ENCODE measurements at regions not wholly inside any gene's neighbourhood (a gene's known extent, or its start where the extent isn't known, plus 50 kb on each side); places are given as distances from the start of the nearest gene placed in this dataset.
"Not testable (repeated sequence)": the region's sequence is repeated elsewhere in the genome, so short reads cannot be mapped to it uniquely, and the experiment has no call there.

DNA sequence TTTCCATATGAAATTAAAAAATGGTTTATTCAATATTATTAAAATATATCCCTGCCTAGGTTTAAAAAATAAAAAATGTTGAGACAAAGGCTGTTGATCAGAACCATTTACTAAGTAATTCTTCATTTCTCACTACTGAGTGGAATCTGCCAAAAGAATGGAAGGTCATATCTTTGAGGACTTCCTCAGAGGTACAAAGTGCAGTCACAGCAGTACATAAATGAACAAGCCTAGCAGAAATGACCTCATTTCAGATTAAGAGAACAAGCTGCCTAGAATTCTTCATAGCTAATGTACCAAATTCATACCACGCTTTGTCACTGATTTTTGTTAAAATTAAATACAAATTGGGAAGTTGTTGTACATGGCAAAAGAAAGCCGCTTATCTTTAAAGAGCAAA, 318.9 kb upstream of the TFPI start:
- DNase-seq (ENCODE audit: low spot score): no peak

DNA sequence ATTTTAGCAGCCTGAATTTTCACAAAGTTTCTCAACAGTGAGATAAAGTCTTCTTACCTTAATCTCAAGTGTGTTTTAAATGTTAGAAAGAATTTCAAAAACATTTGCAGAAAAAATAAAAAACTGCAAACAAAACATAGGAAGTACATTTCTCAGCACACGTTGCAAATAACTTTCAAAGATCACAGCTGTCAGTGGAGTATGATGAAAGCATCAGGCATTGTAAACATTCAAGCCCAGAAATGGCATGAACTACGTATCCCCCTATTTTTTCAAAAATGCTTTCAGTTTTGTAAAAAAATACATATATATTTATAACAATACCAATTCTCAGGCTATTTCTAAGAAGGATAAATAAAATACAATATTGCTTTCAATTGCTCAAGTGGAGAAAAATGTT, 320.6 kb upstream of the TFPI start:
- no peak for DNase-seq (ENCODE audit: low spot score)

DNA sequence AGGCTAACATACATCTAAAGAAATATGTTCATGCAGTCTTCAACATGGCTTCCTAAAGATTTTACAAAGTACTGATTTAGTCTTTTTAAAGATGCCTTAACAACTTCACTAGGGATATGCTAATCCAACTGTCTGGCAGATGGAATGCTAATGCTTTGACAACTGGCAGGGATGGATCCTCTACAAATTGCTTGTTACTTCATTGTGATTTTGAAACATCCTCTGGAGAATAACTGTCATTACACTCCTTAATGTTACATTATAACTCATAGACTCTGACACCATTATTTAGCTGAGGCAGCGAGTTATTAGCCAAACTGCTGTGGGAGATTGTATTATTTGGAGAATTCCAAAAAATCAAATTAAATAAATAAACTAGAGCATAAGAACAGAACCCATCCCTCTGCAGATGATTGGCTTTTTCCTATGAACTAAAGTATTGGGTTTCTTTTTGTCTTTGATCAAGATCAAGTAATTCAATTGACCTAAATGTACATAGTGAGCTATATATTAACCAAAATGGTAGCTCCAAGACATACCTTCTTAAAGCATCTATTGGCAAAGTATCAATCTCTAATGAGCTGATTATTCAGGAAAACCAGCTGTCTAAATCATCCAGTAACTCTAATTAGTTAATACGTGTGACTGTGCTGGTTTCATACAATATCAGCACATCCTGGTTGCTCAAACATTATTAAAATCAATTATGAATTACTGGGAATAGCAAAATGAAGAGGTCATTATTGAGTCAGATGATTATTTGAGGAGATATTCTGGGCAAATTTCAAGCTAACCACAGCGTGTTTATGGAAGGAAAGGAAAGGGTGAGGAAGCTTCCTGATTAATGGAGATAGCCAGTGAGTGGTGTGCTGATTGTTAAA, 321.3 kb upstream of the TFPI start:
- DNase-seq (ENCODE audit: low spot score): no peak

DNA sequence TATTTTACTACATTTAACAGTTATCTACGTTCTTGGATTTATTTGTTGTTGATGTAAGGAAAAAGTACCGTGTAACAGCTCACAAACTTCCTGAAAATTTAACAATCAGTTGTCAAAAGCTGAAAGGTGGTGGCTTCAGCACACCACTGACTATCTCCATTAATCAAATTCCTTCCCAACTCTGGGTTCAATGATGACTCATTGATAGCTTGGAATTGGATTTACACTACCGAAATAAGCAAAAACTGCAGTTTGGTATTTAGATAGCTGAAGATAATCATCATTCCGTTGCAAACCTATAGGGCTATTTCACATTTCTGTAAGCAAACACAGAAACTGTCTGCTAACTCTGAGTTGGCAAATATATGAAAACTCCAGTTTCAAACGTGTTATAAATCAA, 322.3 kb upstream of the TFPI start:
- DNase-seq (ENCODE audit: low spot score): no peak

DNA sequence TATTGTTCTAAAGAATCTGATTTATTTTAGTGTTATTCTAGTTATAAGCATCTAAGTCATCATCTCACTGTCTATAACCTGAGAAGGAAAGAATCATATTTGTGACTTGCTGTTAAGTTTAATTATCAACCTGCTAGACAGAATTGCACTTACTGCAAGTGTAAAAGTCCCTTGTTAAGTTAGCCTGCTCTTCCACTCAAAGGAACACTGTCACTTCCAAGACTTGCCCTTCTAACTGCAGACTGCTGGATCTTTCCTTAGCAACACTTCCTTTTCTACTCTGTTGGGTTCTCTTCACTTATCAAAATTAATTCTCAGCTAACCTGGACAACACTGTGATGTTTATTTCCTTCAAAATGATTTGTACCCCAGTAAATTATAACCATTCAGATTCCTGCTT, 323.2 kb upstream of the TFPI start:
- no peak for DNase-seq (ENCODE audit: low spot score)

DNA sequence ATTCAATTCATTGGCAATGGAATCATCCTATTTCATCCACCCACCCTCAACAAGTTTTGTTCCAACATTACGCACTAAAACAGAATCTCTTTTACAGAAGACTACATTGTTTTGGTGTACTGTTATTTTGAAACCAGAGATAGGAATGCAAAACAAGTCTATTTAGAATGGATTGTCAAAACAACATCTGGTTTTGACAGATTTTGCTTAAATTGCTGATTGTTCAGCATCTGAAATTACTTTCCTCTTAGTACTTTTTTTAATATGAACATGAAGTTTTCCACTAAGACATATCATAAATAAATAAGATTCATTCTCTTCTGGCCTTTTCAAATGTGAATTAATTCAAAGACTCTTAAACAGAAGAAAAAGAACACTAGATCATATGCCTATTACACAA, 323.9 kb upstream of the TFPI start:
- no peak for DNase-seq (ENCODE audit: low spot score)

DNA sequence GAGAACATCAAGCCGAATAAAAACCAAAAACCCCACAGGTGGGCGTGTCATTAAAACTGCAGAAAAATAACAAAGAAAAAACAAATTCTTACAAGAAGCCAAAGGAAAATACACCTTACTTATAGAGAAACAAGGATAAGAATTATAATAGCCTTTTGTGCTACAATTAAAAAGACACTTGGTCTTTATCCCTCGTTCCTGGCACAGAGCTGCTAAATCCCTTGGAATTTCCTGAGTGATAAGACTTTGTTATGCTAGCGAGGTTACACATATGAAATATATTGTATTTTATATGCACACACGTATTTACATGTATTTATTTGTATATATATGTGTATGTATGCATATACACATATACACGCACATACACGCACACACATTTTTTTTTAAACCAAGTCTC, 325.3 kb upstream of the TFPI start:
- no peak for DNase-seq (ENCODE audit: low spot score)

DNA sequence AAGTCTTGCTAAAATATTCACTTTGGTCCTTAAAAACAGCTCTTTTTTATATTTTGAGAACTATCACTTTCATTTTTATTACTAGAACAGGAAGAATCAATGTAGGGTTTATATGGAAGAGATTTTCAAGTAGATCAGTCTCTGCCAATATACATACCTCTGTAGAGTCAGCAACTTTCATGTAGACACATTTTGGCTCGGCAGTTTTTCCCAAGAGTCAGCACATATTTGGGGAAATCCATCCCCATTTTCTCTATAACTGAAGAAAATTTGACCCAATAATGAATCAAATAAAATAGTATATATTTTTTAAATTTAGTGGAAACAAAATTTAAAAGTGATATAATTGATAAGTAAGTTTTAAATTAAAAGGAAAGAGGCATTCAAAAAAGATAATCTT, 329.8 kb upstream of the TFPI start:
- no peak for DNase-seq (ENCODE audit: low spot score)

DNA sequence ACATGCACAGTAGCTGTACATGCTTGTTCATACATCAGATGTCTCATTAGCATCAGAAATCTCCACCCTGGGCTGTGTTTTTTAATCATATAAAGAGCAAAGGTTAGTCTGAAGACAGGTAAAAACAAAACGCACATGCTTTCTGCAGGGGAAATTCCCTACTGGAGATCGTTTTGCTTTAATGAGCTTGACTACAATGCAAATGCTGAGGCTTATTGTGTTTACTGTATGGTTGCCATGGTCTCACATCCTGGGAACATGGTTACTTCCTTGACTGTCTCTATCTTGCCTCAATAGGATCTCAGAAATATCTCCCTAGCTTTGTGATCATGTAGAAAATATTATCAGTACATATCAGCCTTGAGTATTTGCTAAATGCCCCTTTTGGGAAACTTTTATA, 336.5 kb upstream of the TFPI start:
- DNase-seq (ENCODE audit: low spot score): no peak

DNA sequence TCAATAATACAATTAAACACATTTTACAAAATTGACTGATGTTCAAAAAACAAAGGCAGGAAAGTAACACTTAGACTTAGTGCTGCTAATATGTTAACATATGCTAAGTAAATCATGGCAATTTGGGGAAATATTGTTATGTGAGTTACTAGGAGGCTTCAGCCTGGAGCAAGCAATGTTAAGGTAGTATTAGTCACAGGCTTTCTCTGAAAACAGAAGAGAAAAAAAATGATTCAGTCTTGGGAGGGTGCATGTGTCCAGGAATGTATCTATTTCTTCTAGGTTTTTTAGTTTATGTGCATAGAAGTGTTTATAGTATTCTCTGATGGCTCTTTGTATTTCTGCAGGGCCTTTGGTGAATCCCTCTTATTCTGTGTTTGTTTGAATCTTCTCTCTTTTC, 345.8 kb upstream of the TFPI start:
- no peak for DNase-seq (ENCODE audit: low spot score)

DNA sequence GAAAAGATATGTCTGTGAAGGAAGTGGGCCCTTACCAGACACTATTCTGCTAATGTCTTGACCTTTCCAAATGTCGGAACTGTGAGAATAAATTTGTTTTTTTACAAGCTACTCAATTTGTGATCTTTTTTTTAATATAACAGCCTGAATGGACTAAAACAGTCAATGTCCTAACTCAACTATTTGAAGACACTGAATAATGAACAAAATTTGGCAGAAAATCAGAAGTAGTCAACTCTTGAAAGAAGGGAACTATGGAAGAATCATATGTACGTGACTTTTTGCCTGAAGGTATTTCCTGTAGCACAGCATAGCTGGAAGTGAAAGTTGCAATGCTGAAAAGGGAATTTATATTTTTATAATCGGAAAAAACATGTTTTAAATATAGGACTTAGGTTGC, 351.8 kb upstream of the TFPI start:
- no peak for DNase-seq (ENCODE audit: low spot score)

DNA sequence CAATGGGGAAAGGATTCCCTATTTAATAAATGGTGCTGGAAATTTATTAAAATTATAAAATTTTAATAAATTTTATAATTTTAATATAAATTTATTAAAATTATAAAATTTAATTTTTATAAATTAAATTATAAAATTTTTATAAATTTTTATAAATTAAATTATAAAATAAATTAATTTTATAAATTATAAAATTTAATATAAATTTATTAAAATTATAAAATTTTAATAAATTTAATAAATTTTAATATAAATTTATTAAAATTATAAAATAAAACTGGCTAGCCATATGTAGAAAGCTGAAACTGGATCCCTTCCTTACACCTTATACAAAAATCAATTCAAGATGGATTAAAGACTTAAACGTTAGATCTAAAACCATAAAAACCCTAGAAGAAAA, 356.7 kb upstream of the TFPI start:
- DNase-seq (ENCODE audit: low spot score): not testable (repeated sequence)

DNA sequence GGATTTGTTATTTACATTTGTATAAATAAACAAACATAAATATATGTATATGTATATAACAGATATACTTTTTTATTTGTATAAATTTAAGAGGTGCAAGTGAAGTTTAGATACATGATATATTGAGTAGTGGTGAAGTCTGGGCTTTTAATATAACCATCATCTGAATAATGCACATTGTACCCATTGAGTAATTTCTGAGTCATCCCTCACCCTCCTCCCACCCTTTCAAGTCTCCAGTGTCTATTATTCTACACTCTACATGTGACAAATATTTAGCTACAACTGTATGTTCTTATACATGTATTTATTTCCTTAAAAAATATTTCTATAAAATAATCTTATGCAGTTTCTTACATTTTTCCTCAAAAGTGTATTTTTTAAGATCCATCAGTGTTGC, 358.7 kb upstream of the TFPI start:
- no peak for DNase-seq (ENCODE audit: low spot score)

DNA sequence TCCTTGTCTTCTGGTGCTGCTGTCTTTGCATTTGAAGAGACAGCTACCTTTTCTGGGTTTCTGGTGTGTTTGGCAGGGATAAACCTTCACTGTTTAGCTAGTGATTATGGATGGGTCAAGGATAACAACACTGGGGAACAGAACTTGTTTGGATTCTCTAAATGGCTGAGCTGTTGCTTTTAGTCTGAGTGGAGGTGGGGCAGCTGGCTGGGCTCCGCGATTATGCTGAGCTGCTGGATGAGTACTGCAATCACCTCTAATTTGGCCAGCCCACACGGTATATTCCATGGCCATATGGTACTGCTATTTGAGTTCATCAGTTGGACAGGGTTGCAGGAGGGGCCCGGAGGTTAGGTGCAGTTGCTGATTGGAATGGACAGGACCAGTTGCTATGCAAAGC, 361.6 kb upstream of the TFPI start:
- DNase-seq (ENCODE audit: low spot score): no peak

DNA sequence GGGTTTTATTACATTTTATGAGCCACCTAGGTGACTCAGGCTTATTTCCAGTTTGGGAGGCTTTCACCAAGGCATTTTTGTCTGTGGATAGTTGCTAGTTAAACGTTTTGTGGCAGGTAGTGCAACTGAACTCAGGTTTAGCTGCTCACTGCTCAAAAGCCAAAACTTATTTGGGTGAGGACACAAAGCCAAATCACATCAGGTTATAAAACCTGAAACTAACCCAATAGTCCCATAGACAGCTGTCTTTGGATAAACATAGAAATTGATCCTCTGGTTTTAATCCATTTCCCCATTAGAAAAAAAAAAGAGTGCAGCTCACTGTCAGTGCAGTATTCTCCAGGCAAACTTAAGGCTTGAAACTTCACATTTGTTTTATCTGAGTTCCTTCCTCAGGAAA, 362.6 kb upstream of the TFPI start:
- no peak for DNase-seq (ENCODE audit: low spot score)

DNA sequence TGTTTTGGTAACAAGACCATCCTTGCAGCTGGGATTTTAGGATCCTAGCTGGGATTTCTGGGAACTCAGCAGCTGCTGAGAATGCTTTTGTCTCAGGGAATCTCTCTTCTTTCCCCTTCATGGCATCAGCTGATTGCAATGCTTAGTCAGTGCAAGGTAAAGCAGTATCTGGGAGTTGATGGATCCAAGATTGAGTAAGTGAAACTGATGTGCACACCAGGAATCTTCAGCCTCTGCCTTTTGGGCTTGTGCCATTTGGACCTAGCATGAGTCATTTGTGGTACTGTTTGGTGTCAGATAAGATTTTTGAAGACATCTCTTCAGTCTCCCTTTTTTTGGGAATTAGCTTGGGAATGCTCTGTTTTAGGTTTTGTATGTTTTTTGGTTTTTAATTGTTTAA, 363.3 kb upstream of the TFPI start:
- DNase-seq (ENCODE audit: low spot score): no peak

DNA sequence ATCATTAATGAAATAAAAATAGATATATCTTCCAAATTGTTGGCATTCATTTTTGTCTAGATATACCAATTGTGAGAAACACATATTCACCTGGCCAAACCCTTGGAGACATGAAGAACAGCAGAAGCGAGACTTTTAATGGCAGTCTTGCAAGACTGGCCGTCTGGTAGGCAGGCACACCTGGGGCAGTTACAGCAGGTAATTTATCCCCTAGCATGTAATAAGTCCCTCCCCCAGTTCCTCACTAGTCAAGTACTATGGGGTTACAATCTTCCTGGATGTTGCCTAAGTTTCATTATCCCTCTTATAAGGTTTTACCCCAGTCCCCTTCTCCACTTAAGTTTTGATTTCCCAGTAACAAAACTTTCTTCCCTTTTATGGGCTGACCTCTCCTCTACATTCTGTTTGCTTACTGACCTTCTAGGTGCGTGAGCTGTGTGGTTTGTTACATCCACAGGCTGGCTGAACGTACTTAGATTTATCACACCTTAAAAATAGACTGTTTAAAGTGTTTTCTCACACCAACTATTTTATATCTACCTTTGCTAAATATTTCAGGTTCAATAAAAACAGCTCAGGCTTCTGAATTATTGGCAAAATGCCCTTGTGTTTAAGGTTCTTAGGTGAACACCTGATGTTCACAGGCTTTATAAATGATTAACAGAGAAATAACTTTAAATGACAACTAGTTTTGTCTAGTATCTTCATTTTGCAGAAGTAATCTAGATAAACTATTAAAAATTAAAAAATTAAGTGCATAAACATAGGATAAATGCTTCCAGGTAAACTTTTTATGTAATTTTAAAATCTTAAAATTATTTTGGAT, 365.0 kb upstream of the TFPI start:
- no peak for DNase-seq (ENCODE audit: low spot score)

DNA sequence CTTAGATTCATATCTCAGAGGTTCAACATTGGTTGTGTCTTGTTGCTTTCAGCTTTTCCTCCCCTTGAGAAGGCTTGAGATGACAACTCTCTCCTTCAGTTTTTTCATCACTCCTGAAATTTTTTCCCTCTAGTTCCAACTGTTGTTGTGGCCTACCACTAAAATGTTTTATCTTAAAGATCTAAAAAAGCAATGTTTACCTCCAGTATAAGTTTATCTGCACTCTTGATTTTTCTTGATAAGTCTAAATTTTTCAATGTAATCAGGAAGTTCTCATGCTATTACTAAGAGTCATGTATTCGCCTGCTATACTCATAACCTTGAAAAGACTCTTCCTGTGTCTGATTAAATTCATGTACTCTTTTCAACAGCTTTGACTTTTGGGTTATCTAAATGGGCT, 366.3 kb upstream of the TFPI start:
- DNase-seq (ENCODE audit: low spot score): no peak

DNA sequence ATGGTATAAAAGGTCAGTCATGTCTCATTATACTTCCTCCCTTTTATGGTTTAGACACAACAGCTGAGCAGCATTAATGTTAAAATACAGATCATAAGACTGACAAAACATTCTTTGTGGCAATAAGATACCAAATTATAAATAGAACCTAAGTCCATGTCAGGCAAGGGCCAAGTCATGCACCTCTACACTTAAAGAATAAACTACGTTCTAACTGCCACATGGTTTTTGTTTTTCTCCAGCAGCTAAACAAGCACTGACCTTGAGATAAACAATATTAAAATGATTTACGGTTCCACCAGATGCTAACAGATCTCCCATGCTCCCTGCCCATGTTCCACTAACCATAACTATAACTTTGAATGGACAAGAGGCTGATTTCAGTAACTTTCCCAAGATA, 368.6 kb upstream of the TFPI start:
- no peak for DNase-seq (ENCODE audit: low spot score)

DNA sequence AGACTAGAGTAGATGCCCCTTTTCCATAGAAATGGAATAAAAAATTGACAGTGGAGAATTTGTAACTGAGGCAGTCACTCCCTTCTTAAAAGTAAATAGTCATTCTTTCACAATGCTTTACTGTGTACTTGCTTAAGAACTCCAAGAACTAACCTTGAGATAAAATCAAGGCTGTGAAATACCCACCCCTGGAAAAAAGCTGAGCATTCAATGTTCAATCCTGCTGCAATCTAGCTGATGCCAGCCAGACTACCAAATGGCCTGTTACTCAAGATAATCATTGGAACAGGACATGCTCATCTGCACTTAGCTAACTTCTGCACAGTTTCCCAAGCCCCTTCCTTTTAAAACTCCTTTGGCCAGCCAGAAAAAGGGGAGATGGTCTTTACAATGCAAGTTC, 367.4 kb upstream of the GULP1 start:
- DNase-seq (ENCODE audit: low spot score): no peak

DNA sequence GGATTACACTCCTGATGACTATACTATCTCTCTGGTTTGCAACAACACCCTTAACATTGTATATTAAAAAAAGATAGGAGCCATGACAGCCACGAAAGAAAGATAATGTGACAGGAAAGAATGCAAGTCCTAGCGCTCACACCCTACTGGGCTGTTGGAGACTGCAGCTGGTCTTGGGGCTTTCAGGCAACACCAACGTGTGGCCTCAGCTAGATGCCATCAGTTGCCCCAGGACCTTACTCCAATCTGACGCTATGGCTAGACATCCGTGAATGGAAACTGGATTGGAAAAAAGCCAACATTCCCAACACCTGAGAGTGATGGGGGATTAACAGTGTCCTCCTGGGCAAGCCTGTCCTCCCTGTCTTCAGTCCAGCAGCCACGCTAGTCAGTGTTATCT, 357.4 kb upstream of the GULP1 start:
- no peak for DNase-seq (ENCODE audit: low spot score)

DNA sequence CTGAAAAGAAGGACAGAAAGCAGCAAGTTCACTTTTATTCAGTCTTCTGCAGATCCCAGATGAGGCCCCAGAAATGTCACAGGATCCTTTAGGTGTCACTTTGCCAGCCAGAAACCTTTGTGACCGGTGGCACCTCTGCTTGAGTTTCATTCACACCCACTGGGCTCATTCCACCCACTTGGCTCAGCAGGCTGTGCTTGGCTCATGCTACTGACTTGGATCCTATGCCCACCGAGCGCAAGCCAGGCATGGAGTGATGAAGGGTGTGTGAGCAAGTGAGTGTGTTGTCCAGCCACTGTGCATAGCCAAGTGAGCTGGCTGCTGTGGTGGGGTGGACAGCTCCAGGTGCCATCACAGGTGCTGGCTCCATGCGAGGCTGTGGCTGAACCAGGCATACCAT, 357.0 kb upstream of the GULP1 start:
- no peak for DNase-seq (ENCODE audit: low spot score)

DNA sequence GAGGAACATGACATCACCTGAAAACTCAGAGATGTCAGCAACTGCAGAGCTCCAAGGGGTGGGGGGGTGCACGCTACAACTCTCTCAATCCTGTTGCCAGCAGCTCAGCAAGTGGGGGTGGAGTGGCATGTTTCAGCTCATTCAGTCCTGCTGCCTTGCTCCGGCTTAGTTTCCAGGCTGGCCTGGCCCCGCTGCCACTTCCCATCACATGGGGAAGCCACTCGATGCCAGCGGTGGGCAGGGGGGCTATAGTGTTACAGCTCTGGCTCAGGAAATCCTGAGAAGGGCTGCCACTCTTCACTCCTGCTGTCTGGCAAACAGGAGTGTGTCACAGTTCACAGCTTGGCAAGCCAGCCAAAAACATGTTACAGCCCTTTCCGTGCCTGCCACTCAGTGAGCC, 356.5 kb upstream of the GULP1 start:
- DNase-seq (ENCODE audit: low spot score): no peak

DNA sequence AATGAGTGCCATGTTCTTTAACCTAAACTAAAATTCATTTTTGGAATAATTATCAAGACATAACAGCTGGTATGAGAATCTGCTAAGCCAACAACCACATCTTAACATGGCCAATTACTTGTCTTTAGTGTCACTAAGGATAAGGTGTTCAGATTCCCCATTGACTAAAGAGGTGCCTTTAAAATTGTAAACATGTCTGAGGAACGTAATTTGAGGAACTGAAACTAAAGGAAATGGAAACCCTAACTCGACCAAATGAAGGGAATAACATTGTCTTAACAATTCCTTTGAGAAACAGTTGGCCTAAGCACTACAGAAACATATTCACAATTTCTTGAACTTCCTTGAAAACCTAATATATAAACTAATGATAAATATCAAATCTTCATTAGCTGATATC, 355.4 kb upstream of the GULP1 start:
- DNase-seq (ENCODE audit: low spot score): no peak
